A673 (cell line): ENCODE measurements at regions not wholly inside any gene's neighbourhood (a gene's known extent, or its start where the extent isn't known, plus 50 kb on each side); places are given as distances from the start of the nearest gene placed in this dataset.

ENCODE experiments used
- CTCF ChIP-seq: fragments of 300-800, 200-600 bp; sonication (generic); conservative IDR thresholded peaks from 2 replicates; pipeline ENCODE4 v1.5.1; 2017; ENCODE audit warnings: low read depth, mild to moderate bottlenecking, antibody characterized with exemption, low read length, moderate library complexity, mixed read lengths
- EZH2 ChIP-seq: fragments of 200-600 bp; sonication (generic); IDR thresholded peaks from 2 replicates; pipeline ENCODE4 v1.6.1; 2017; ENCODE audit warnings: borderline replicate concordance, low read depth, mild to moderate bottlenecking, mixed read lengths, antibody characterized with exemption, low read length; ENCODE audit not compliant: poor library complexity, severe bottlenecking

GRCh38 chr10:3951993-3952392 is 167.0 kb upstream of the KLF6 start:
- TF ChIP-seq CTCF = no peak
- TF ChIP-seq EZH2 = no peak
